ENCODE measurements at regions not wholly inside any gene's neighbourhood (a gene's known extent, or its start where the extent isn't known, plus 50 kb on each side); places are given as distances from the start of the nearest gene placed in this dataset.

- no peak for DNase-seq (ENCODE audit: low read depth in 4 of 4, low spot score in 1 of 4)
Measured at GRCh38 chr1:38551318-38552307, 308.0 kb downstream of the RRAGC start.

- DNase-seq (ENCODE audit: low read depth in 4 of 4, low spot score in 1 of 4): no peak
Measured at GRCh38 chr1:38549191-38549590, 310.4 kb downstream of the RRAGC start.

- DNase-seq (ENCODE audit: low read depth in 4 of 4, low spot score in 1 of 4): no peak
Measured at GRCh38 chr1:38547321-38547720, 312.3 kb downstream of the RRAGC start.

- no peak for DNase-seq (ENCODE audit: low read depth in 4 of 4, low spot score in 1 of 4)
Measured at GRCh38 chr1:38546636-38547035, 312.9 kb downstream of the RRAGC start.

GRCh38 chr1:38541223-38541622, 318.3 kb downstream of the RRAGC start:
- DNase-seq (ENCODE audit: low read depth in 4 of 4, low spot score in 1 of 4): no peak

GRCh38 chr1:38539931-38540330, 319.6 kb downstream of the RRAGC start:
- no peak for DNase-seq (ENCODE audit: low read depth in 4 of 4, low spot score in 1 of 4)

- DNase-seq (ENCODE audit: low read depth in 4 of 4, low spot score in 1 of 4): no peak
Measured at GRCh38 chr1:38538834-38539233, 320.7 kb downstream of the RRAGC start.

- DNase-seq (ENCODE audit: low read depth in 4 of 4, low spot score in 1 of 4): no peak
Measured at GRCh38 chr1:38536089-38536488, 323.5 kb downstream of the RRAGC start.

GRCh38 chr1:38534473-38534823, 325.1 kb downstream of the RRAGC start:
- no peak for DNase-seq (ENCODE audit: low read depth in 4 of 4, low spot score in 1 of 4)

- DNase-seq (ENCODE audit: low read depth in 4 of 4, low spot score in 1 of 4): no peak
Measured at GRCh38 chr1:38533772-38534472, 325.6 kb downstream of the RRAGC start.

- DNase-seq (ENCODE audit: low read depth in 4 of 4, low spot score in 1 of 4): no peak
Measured at GRCh38 chr1:38530957-38531356, 328.6 kb downstream of the RRAGC start.

- no peak for DNase-seq (ENCODE audit: low read depth in 4 of 4, low spot score in 1 of 4)
Measured at GRCh38 chr1:38529946-38530345, 329.6 kb downstream of the RRAGC start.

GRCh38 chr1:38529391-38529790, 330.2 kb downstream of the RRAGC start:
- DNase-seq (ENCODE audit: low read depth in 4 of 4, low spot score in 1 of 4): no peak

GRCh38 chr1:38528623-38529022, 330.9 kb downstream of the RRAGC start:
- DNase-seq (ENCODE audit: low read depth in 4 of 4, low spot score in 1 of 4): no peak

- DNase-seq (ENCODE audit: low read depth in 4 of 4, low spot score in 1 of 4): peak; percentile 7 to 43 (median 22)
Measured at GRCh38 chr1:38527373-38527966, 332.1 kb downstream of the RRAGC start.

- no peak for DNase-seq (ENCODE audit: low read depth in 4 of 4, low spot score in 1 of 4)
Measured at GRCh38 chr1:38526046-38526445, 333.5 kb downstream of the RRAGC start.

GRCh38 chr1:38525343-38526043, 334.1 kb downstream of the RRAGC start:
- DNase-seq (ENCODE audit: low read depth in 4 of 4, low spot score in 1 of 4): no peak

- no peak for DNase-seq (ENCODE audit: low read depth in 4 of 4, low spot score in 1 of 4)
Measured at GRCh38 chr1:38524025-38524641, 335.4 kb downstream of the RRAGC start.

GRCh38 chr1:38523568-38523939, 336.0 kb downstream of the RRAGC start:
- DNase-seq (ENCODE audit: low read depth in 4 of 4, low spot score in 1 of 4): no peak

GRCh38 chr1:38522915-38523567, 336.5 kb downstream of the RRAGC start:
- DNase-seq (ENCODE audit: low read depth in 4 of 4, low spot score in 1 of 4): no peak

Measured in stimulated activated CD4-positive, alpha-beta T cell treated with anti-CD3 and anti-CD28 coated beads, Interleukin-1b, Interleukin-23, amount 100 ng/mL, for 24 hours (primary cell).